HEK293 (cell line): ENCODE measurements at regions not wholly inside any gene's neighbourhood (a gene's known extent, or its start where the extent isn't known, plus 50 kb on each side); places are given as distances from the start of the nearest gene placed in this dataset.

Source experiments
- CTCF ChIA-PET: fragments of 350-600 bp; formaldehyde crosslinking; extraction: SDS; loops from one replicate; lab custom pipeline; 2021; ENCODE audit warnings: antibody characterized with exemption; lab: Yijun Ruan, JAX
- POLR2A ChIA-PET: fragments of 300-600 bp; formaldehyde crosslinking; extraction: SDS; loops from one replicate; lab custom pipeline; 2020; ENCODE audit warnings: antibody characterized with exemption, inconsistent platforms; lab: Yijun Ruan, JAX
- H3K27ac ChIP-seq: fragments of 200-500 bp; sonication (Bioruptor generic); 2 replicates; pipeline ENCODE4 v1.5.1; 2014; ENCODE audit warnings: low read depth, low read length, control low read depth, inconsistent platforms; ENCODE audit errors: extremely low read depth
- H3K36me3 ChIP-seq, 2 experiments: fragments of 200-500 bp in 1 of 2; sonication (Bioruptor generic) in 1 of 2; 1 replicate in 1 of 2; 2 replicates in 1 of 2; pipeline ENCODE4 v1.5.1; 2014 to 2017; ENCODE audit warnings: inconsistent platforms in 2 of 2, low read length in 2 of 2; ENCODE audit not compliant: control insufficient read depth in 2 of 2, insufficient read depth in 1 of 2
- H3K4me1 ChIP-seq: fragments of 200-500 bp; sonication (Bioruptor generic); 2 replicates; pipeline ENCODE4 v1.5.1; 2014; ENCODE audit warnings: mild to moderate bottlenecking, low read length, inconsistent platforms; ENCODE audit not compliant: control insufficient read depth, insufficient read depth
- H3K4me3 ChIP-seq: 2 replicates; pipeline ENCODE4 v1.5.1; 2011; ENCODE audit warnings: low read depth, mild to moderate bottlenecking, control low read depth, low read length, moderate library complexity
- H3K9me3 ChIP-seq: fragments of 200-500 bp; sonication (Bioruptor generic); 2 replicates; pipeline ENCODE4 v1.5.1; 2014; ENCODE audit warnings: low read depth, low read length, inconsistent platforms; ENCODE audit not compliant: control insufficient read depth, insufficient read depth
- BCL11A ChIP-seq: fragments of 450-650 bp; formaldehyde crosslinking; IDR thresholded peaks from 2 replicates; pipeline ENCODE4 v1.5.1; 2016; ENCODE audit warnings: low read depth, missing biosample characterization, missing genetic modification characterization
- HOXC10 ChIP-seq: sonication (generic); formaldehyde crosslinking; IDR thresholded peaks from 2 replicates; pipeline ENCODE4 v1.8.1; 2023; ENCODE audit warnings: mild to moderate bottlenecking, missing genetic modification reagents
- HOXD13 ChIP-seq: sonication (generic); formaldehyde crosslinking; IDR thresholded peaks from 2 replicates; pipeline ENCODE4 v1.8.0; 2022; ENCODE audit warnings: missing genetic modification reagents, borderline replicate concordance
- KLF1 ChIP-seq: fragments of 450-650 bp; formaldehyde crosslinking; IDR thresholded peaks from 2 replicates; pipeline ENCODE4 v1.5.1; 2016; ENCODE audit warnings: missing biosample characterization, missing genetic modification characterization
- KLF16 ChIP-seq: fragments of 450-650 bp; formaldehyde crosslinking; IDR thresholded peaks from 2 replicates; pipeline ENCODE4 v1.5.1; 2017; ENCODE audit warnings: missing biosample characterization, missing genetic modification characterization
- KLF9 ChIP-seq: fragments of 450-650 bp; formaldehyde crosslinking; IDR thresholded peaks from 2 replicates; pipeline ENCODE4 v1.5.1; 2016; ENCODE audit warnings: missing biosample characterization, missing genetic modification characterization, low read depth
- PRDM6 ChIP-seq: fragments of 450-650 bp; formaldehyde crosslinking; IDR thresholded peaks from 2 replicates; pipeline ENCODE4 v1.5.1; 2017; ENCODE audit warnings: missing biosample characterization, missing genetic modification characterization
- SCRT2 ChIP-seq: fragments of 450-650 bp; formaldehyde crosslinking; IDR thresholded peaks from 2 replicates; pipeline ENCODE4 v1.5.1; 2016; ENCODE audit warnings: missing biosample characterization, missing genetic modification characterization
- SP7 ChIP-seq: fragments of 450-650 bp; formaldehyde crosslinking; IDR thresholded peaks from 2 replicates; pipeline ENCODE4 v1.5.1; 2016; ENCODE audit warnings: missing biosample characterization, missing genetic modification characterization
- YY2 ChIP-seq: fragments of 450-650 bp; formaldehyde crosslinking; IDR thresholded peaks from 2 replicates; pipeline ENCODE4 v1.5.1; 2016; ENCODE audit warnings: missing biosample characterization, missing genetic modification characterization
- ZBTB20 ChIP-seq: fragments of 450-650 bp; formaldehyde crosslinking; IDR thresholded peaks from 2 replicates; pipeline ENCODE4 v1.5.1; 2016; ENCODE audit warnings: missing biosample characterization, missing genetic modification characterization
- ZNF184 ChIP-seq: fragments of 450-650 bp; IDR thresholded peaks from 2 replicates; pipeline ENCODE4 v1.5.1; 2018; ENCODE audit warnings: missing biosample characterization, mild to moderate bottlenecking, missing genetic modification characterization
- ZNF529 ChIP-seq: fragments of 450-650 bp; formaldehyde crosslinking; IDR thresholded peaks from 2 replicates; pipeline ENCODE4 v1.5.1; 2017; ENCODE audit warnings: missing genetic modification characterization, missing biosample characterization; ENCODE audit not compliant: insufficient replicate concordance
- ZNF549 ChIP-seq: fragments of 450-650 bp; IDR thresholded peaks from 2 replicates; pipeline ENCODE4 v1.5.1; 2018; ENCODE audit warnings: missing biosample characterization, missing genetic modification characterization, mild to moderate bottlenecking, inconsistent platforms, moderate library complexity
- ZNF555 ChIP-seq: fragments of 450-650 bp; formaldehyde crosslinking; conservative IDR thresholded peaks from 2 replicates; pipeline ENCODE4 v1.5.1; 2017; ENCODE audit warnings: missing biosample characterization, mild to moderate bottlenecking, missing genetic modification characterization, inconsistent platforms
- ZNF561 ChIP-seq: fragments of 450-650 bp; IDR thresholded peaks from 2 replicates; pipeline ENCODE4 v1.5.1; 2018; ENCODE audit warnings: missing biosample characterization, missing genetic modification characterization, borderline replicate concordance
- ZNF677 ChIP-seq: fragments of 450-650 bp; IDR thresholded peaks from 2 replicates; pipeline ENCODE4 v1.5.0; 2018; ENCODE audit warnings: missing biosample characterization, mild to moderate bottlenecking, missing genetic modification characterization, moderate library complexity
- ZNF701 ChIP-seq: fragments of 450-650 bp; formaldehyde crosslinking; IDR thresholded peaks from 2 replicates; pipeline ENCODE4 v1.5.1; 2016; ENCODE audit warnings: missing biosample characterization, missing genetic modification characterization
- ZNF830 ChIP-seq: fragments of 450-650 bp; IDR thresholded peaks from 2 replicates; pipeline ENCODE4 v1.5.0; 2018; ENCODE audit warnings: missing biosample characterization, missing genetic modification characterization, low read depth, mild to moderate bottlenecking, moderate library complexity
- ZSCAN16 ChIP-seq: fragments of 450-650 bp; formaldehyde crosslinking; IDR thresholded peaks from 2 replicates; pipeline ENCODE4 v1.5.1; 2016; ENCODE audit warnings: missing biosample characterization, missing genetic modification characterization
- TF ChIP-seq, protein P1 (sequence below): fragments of 450-650 bp; formaldehyde crosslinking; IDR thresholded peaks from 2 replicates; pipeline ENCODE4 v1.5.1; 2016; ENCODE audit warnings: missing biosample characterization, missing genetic modification characterization, borderline replicate concordance

GRCh38 chr12:91857813-91858542 lies 287.7 kb downstream of the BTG1 start:
- no peaks in the 10 kb centered on the region for H3K9me3 ChIP-seq
- POLR2A ChIA-PET, result no interaction called here
- no peaks in the 10 kb centered on the region for H3K36me3 ChIP-seq
- no peak overlapping the region for H3K27ac ChIP-seq
- TF ChIP-seq ZBTB20 (no peak), ZNF830 (no peak), ZNF677 (tag by site-specific recombination) (no peak), ZNF561 (tag by site-specific recombination) (no peak), BCL11A (tag by site-specific recombination) (no peak), SP7 (tag by site-specific recombination) (no peak), KLF16 (tag by site-specific recombination) (no peak), ZNF555 (no peak), ZNF701 (tag by site-specific recombination) (no peak), YY2 (no peak), ZNF549 (tag by site-specific recombination) (no peak)
- TF ChIP-seq, protein P1, sequence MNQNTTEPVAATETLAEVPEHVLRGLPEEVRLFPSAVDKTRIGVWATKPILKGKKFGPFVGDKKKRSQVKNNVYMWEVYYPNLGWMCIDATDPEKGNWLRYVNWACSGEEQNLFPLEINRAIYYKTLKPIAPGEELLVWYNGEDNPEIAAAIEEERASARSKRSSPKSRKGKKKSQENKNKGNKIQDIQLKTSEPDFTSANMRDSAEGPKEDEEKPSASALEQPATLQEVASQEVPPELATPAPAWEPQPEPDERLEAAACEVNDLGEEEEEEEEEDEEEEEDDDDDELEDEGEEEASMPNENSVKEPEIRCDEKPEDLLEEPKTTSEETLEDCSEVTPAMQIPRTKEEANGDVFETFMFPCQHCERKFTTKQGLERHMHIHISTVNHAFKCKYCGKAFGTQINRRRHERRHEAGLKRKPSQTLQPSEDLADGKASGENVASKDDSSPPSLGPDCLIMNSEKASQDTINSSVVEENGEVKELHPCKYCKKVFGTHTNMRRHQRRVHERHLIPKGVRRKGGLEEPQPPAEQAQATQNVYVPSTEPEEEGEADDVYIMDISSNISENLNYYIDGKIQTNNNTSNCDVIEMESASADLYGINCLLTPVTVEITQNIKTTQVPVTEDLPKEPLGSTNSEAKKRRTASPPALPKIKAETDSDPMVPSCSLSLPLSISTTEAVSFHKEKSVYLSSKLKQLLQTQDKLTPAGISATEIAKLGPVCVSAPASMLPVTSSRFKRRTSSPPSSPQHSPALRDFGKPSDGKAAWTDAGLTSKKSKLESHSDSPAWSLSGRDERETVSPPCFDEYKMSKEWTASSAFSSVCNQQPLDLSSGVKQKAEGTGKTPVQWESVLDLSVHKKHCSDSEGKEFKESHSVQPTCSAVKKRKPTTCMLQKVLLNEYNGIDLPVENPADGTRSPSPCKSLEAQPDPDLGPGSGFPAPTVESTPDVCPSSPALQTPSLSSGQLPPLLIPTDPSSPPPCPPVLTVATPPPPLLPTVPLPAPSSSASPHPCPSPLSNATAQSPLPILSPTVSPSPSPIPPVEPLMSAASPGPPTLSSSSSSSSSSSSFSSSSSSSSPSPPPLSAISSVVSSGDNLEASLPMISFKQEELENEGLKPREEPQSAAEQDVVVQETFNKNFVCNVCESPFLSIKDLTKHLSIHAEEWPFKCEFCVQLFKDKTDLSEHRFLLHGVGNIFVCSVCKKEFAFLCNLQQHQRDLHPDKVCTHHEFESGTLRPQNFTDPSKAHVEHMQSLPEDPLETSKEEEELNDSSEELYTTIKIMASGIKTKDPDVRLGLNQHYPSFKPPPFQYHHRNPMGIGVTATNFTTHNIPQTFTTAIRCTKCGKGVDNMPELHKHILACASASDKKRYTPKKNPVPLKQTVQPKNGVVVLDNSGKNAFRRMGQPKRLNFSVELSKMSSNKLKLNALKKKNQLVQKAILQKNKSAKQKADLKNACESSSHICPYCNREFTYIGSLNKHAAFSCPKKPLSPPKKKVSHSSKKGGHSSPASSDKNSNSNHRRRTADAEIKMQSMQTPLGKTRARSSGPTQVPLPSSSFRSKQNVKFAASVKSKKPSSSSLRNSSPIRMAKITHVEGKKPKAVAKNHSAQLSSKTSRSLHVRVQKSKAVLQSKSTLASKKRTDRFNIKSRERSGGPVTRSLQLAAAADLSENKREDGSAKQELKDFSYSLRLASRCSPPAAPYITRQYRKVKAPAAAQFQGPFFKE (tag by site-specific recombination), result no peak
- TF ChIP-seq, all 188 proteins: peak for 0
- Histone ChIP-seq H3K4me3 (no peak overlapping the region), H3K4me1 (no peaks in the 10 kb centered on the region; the same call in 1 of the 2 replicates)
- CTCF ChIA-PET, result no interaction called here

- no peak for TF ChIP-seq PRDM6 (tag by site-specific recombination)
- TF ChIP-seq KLF9 (tag by site-specific recombination), result no peak
- TF ChIP-seq SCRT2 (tag by site-specific recombination), result no peak
- TF ChIP-seq ZNF184 (tag by site-specific recombination), result no peak
- TF ChIP-seq ZNF529 (tag by site-specific recombination), result no peak
- no peak for TF ChIP-seq HOXC10 (CRISPR knock-in tag)
- no peak for TF ChIP-seq ZNF830
- TF ChIP-seq HOXD13 (CRISPR knock-in tag), result no peak
- TF ChIP-seq ZSCAN16, result no peak
- no peak for TF ChIP-seq KLF1
- TF ChIP-seq, all 188 proteins: peak for 0
- Histone ChIP-seq H3K4me3 (no peak overlapping the region), H3K27ac (no peak overlapping the region), H3K36me3 (no peaks in the 10 kb centered on the region), H3K4me1 (no peaks in the 10 kb centered on the region; the same call in 1 of the 2 replicates), H3K9me3 (no peaks in the 10 kb centered on the region)
- ChIA-PET CTCF (no interaction called here), POLR2A (no interaction called here)
Measured at GRCh38 chr12:91854725-91855124, 290.9 kb downstream of the BTG1 start.
